Left lobe of liver (tissue), 2 donors: ENCODE measurements at regions not wholly inside any gene's neighbourhood (a gene's known extent, or its start where the extent isn't known, plus 50 kb on each side); places are given as distances from the start of the nearest gene placed in this dataset.
"Not testable (repeated sequence)": the region's sequence is repeated elsewhere in the genome, so short reads cannot be mapped to it uniquely, and the experiment has no call there.

Experiments used
- ATAC-seq: fragments of 200-7000 bp; cut with Tn5 transposase; one replicate; pipeline ENCODE4 v1.9.1; 2020; ENCODE audit warnings: mild to moderate bottlenecking, moderate library complexity
- DNase-seq: peaks from one replicate; pipeline ENCODE4 v3.0.0-alpha.2; 2020; ENCODE audit warnings: low spot score
- donor health status: DM: no; HTN: no; CAD: no; lungs with moderate emphysema.
- donor health status: DM: no; HTN: yes; CAD: no.

DNA sequence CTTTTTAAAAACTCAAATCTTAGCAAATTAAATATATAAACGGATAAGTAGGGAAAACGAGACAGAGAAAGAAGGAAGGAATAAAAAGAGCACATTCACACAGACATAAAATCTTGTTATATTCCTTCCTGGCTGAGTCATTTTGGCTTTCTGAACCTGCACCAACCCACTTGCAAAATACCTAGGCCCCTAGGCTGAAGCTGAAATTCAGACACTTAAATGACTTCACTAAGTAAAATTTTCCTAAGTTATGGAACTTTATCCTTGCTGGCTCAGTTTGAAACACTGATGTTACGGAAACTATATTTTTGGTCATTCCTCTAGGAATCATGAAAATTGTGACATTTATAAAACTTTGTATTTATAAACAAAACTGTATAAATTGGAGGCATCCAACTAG is 462.8 kb upstream of the NFIA start:
- ATAC-seq (no peak), DNase-seq (no peak)

DNA sequence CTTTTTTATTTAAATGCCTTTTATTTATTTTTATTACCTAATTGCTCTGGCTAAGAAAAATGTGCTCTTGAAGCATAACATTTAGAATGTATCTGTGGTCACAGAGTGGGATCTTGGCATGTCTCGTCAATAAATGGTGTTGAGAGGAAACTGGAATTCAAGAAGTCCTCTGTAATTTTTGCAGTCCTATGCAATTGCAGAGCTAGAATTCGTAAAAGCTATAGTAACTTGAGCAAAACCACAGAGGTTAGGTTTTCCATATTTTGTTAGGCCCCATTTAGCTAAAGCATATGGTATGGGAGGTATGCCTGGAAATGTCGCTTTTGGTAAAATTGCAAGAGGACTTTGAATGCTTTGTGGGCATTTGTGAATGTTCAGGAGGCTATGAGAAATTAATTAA is 466.7 kb upstream of the NFIA start:
- ATAC-seq, result no peak

GRCh38 chr1:60612790-60613189 is 469.6 kb upstream of the NFIA start:
- ATAC-seq, result no peak
- DNase-seq, result no peak

More for the DNA sequence above, 466.7 kb upstream of the NFIA start:
- no peak for DNase-seq

DNA sequence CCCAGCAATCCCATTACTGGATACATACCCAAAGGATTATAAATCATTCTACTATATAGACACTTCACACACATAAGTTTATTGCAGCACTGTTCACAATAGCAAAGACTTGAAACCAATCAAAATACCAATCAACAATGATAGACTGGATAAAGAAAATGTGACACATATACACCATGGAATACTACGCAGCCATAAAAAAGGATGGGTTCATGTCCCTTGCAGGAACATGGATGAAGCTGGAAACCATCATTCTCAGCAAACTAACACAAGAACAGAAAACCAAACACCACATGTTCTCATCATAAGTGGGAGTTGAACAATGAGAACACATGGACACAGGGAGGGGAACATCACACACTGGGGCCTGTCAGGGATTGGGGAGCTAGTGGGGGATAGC is 475.4 kb upstream of the NFIA start:
- not testable (repeated sequence) for ATAC-seq, DNase-seq

DNA sequence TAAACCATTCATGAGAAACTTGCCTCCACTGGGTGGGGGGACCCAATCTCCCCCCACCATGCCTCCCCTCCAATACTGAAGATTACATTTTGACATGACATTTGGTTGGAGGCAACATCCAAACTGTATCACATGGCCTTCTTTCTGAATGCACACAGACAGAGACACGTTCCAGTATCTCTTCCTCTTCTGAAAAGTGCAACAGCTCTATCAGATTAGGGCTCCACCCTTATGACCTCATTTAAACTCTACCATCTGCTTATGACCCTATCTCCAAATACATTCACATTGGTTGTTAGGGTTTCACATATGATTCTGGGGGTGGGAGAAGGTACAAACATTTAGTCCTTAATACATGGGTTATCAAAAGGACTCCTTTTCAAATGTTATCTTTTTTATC is 481.8 kb upstream of the NFIA start:
- no peak for DNase-seq
- ATAC-seq, result no peak

DNA sequence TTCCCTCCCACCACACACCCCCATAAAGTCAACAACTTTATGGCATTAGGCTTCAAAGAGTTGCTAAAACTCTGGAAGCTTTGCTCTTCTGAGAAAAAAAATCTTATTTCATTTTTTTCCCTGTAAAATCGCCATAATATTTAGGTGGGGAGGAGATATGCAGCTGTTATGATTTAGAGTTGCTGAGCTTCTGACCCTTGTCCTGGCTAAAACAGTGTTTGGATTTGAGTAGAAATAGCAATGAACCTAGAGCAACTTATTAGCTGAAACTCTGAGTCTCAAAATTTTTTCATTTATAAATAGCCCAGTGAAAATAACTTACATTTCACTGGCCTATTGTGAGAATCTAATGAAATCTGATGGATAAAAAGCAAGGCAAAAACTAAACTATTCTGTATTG is 482.8 kb upstream of the NFIA start:
- ATAC-seq, result no peak
- DNase-seq, result no peak

GRCh38 chr1:60598041-60598910 is 484.1 kb upstream of the NFIA start:
- ATAC-seq, result no peak
- no peak for DNase-seq

DNA sequence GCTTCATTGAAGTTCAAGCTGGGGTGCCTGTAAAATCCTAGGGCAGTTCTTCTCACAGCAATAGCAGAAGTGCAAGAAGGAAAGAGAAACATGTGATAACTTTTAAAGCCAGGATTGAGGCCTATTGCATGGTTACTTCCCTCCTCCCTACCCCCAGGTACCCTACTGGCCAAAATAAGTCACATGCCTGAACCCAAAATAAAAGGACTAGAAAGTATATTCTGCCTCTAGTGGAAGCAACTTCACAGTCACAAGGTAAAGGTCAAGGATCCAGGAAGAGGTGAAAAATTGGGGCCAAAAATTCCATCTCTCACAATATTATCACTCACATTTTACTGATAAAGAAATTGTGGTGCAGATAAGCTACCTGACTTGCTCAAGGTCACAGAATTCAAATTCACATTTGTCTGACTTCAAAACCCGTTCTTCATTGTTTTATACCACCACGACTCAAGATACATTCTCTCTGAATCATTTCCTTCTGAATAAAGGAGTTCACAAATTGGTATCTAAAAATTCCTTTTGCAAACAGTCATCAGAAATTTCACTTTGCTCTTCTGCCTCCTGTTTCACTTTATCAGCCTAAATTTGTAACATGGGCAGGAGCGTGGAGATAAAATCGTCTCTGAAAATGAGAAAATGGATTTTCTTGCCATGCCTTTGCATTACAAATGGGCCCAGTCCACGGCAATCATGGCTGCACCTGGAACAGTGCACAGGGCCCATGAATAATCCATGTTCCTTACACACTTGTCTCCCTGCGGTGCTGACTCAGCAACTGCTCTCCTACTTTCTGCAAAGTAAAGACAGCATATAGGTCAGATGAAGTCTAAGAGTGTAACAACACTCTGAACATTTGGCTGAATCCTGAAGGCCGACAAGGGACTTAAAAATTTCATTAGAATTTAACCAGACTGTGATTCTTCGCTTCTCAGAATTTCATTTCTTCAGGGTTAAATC is 485.3 kb upstream of the NFIA start:
- DNase-seq (no peak), ATAC-seq (no peak)

GRCh38 chr1:60591583-60591982 is 490.8 kb upstream of the NFIA start:
- DNase-seq (no peak), ATAC-seq (no peak)

GRCh38 chr1:60589916-60590315 is 492.4 kb upstream of the NFIA start:
- ATAC-seq (no peak), DNase-seq (no peak)

DNA sequence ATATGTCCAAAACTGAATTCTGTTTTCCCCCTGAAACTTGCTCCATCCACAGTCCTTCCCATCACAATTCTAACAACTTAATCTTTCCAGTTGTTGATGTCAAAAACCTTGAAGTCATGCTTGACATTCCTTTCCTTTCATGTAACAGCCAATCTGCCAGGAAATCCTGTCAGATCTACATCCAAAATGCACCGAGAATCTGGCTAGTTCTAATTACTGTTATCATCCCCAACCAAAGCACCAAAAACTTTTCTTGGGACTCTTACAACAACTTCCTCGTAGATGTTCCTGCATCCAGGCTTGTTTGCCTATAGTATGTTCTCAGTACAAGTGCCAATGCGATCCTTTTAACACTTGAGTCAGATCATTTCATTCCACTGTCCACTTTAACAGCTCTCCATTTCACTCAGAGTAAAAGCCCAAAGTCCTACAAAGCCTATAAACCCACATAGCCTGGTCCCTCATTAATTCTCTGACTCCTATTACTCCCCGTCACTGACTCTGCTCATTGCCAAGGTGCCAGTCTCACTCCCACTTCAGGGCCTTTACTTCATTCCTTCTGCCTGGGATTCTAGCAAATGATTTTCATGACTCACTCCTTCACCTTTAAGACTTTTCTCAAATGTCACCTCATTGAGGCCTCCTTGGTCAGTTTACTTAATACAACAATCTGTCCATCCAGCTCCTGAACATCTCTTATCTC is 493.2 kb upstream of the NFIA start:
- no peak for DNase-seq
- no peak for ATAC-seq

- DNase-seq (no peak), ATAC-seq (no peak)
These were observed 498.0 kb upstream of the NFIA start for GRCh38 chr1:60584371-60584770.

- no peak for DNase-seq
- ATAC-seq, result no peak
These were observed 498.7 kb upstream of the NFIA start for GRCh38 chr1:60583696-60584095.

GRCh38 chr1:60581455-60582220 is 500.7 kb upstream of the NFIA start:
- ATAC-seq (no peak), DNase-seq (no peak)

- DNase-seq, result no peak
- no peak for ATAC-seq
These were observed 503.5 kb upstream of the C1orf87 start for GRCh38 chr1:60577029-60577428.

GRCh38 chr1:60575326-60575977 is 501.9 kb upstream of the C1orf87 start:
- DNase-seq (no peak), ATAC-seq (no peak)

DNA sequence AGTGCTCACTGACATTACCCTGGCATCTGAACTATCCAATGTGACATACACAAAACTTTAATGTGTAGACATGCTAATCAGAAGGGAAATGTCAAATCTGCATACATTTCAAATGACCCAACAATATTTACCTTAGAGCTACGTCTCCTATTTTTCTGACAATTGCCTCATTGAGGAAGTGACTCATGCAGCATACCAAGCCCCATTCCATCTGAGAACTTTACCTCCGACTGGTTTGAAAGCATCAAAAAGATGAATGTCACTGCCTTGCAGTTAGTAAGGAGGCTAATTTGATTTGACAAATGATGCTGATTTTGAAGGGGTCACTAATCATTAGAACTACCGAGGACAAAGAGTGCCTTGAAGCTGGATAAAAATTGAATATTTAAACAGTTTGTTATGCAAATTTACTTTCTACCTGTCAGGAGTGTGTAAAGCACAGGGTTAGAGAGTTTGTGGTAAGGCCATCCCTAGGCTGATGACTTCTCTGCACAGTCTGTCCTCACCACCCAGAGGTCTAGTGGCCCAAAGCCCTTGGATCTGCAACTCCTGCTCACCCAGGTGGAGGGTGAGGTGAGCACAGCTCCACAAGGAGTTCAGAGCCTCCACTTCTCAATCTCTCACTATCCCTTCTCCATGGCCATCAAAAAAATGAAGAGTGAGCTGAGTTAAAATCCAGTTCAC is 500.3 kb upstream of the C1orf87 start:
- DNase-seq (no peak), ATAC-seq (no peak)

DNA sequence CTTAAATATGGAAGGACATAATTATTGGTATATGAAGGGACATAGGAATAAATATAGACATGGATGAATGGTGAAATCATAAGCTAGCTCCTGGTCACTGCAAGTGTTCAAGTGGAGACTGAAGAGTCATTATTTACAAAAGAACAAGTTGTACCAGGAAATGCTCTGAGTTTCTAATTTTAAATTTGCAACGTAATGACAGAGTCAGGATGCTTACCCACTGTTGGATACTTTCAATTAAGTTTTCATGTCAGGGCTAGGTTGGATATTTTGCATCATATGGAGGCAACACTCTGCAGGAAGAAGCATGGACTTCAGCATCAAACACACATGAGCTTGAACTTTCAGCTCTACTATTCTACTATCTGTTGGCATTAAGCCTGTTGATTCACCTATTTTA is 499.6 kb upstream of the C1orf87 start:
- DNase-seq, result no peak
- peak; percentile 36 for ATAC-seq

DNA sequence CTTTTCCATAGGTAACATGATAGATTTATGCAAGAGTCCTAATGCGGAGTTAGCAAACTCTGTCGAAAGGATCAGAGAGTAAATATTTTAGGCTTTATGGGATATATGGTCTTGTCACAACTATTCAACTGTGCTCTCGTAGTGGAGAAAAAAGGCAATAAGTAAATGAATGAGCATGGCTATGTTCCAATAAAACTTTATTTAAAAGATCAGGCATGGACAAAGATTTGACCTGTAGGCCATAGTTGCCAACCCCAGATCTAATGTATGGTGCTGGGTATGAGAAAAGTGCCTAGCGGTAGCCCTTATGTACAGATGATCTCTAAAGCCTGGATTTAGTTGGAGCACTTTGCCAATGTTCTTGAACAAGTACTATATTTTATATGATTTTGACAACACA is 498.8 kb upstream of the C1orf87 start:
- ATAC-seq (no peak), DNase-seq (no peak)
